ENCODE measurements at regions not wholly inside any gene's neighbourhood (a gene's known extent, or its start where the extent isn't known, plus 50 kb on each side); places are given as distances from the start of the nearest gene placed in this dataset.
"Not testable (repeated sequence)": the region's sequence is repeated elsewhere in the genome, so short reads cannot be mapped to it uniquely, and the experiment has no call there.

DNA sequence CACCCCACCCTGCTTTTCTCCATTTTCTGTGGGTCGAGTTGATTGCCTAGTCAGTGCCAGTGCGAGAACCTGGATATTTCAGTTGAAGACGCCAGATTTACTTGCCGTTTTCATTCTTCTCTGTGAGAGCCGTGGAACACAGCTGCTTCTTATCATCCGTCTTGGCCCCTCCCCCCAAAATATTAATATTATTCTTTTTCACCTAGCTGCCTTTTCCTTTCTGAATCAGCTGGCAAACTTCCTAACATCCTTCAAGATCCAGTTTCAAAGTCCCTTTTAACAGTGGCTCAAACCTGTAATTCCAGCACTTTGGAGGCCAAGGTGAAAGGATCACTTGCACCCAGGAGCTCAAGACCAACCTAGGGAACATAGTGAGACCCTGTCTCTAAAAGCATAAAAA is 117.1 kb upstream of the RASA1 start:
- DNase-seq, result no peak

GRCh38 chr5:87151547-87151946 is 116.1 kb upstream of the RASA1 start:
- DNase-seq, result no peak

GRCh38 chr5:87152886-87153285 is 114.8 kb upstream of the RASA1 start:
- DNase-seq, result no peak

DNA sequence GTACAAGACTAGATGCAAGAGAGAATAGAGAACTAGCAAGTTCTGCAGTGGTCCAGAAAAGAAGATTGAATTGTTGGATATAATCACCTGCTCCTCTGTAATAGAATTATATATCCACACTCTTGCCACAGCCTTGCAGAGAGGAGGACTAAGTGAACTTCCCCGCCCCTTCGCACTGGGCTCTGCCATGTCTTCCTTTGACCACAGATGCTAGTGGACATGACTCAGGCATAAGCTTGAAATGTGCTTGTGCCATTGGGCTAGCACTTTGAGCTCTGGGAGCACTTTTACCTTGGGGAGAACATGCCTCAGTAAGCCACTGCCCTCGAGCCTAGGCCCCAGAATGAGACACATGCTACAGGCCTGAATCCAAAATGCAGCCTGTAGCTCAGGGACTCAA is 113.5 kb upstream of the RASA1 start:
- DNase-seq, result no peak

DNA sequence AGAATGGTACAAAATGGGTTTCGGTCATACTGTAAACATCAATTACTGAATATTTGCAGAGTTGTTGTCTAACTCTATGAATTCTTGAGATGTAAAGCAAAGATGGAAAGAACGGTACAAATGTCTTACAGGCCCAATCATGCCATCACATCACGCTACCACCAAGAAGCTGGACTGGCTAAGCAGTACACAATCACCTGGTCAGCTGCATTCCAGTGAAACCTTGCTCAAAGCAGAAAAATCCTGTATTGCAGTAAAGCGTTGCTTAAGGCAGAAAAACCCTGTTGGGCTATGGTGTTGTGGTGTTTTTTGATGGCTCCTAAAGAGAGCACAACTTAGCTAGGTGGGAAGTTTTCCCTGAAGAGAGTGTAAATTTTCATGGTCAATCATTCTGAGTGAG is 112.6 kb upstream of the RASA1 start:
- DNase-seq, result no peak

DNA sequence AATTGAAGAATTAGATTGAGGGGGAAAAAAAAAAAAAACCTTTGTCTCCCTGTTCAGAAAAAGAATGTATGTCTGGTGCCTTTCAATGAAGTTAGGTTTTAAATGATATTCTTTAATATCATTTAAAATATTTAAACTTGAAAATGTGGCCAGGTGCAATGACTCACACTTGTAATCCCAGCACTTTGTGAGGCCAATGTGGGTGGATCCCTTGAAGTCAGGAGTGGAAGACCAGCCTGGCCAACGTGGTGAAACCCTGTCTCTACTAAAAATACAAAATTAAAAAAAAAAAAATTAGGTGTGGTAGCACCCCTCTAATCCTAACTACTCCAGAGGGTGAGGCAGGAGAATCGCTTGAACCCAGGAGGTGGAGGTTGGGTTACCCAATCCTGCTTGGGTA is 111.1 kb upstream of the RASA1 start:
- DNase-seq, result no peak

DNA sequence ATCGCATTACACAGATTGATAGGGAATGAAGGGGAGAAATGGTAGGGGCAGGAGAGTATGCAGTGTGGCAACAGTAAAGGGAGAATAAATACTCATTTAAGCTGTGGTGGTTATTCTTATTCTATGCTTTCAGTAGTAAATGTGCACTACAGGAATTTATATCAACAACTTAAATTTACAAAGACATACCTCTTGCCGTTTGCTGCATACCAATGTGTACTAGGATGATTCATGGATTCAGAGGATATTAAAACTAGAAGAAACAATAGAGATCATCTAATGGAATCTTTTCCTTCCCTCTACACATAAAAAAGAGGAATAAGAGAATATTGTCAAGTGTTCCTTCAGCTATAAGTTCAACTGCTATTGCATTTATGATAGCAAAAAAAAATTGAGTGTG is 103.3 kb upstream of the RASA1 start:
- no peak for DNase-seq

DNA sequence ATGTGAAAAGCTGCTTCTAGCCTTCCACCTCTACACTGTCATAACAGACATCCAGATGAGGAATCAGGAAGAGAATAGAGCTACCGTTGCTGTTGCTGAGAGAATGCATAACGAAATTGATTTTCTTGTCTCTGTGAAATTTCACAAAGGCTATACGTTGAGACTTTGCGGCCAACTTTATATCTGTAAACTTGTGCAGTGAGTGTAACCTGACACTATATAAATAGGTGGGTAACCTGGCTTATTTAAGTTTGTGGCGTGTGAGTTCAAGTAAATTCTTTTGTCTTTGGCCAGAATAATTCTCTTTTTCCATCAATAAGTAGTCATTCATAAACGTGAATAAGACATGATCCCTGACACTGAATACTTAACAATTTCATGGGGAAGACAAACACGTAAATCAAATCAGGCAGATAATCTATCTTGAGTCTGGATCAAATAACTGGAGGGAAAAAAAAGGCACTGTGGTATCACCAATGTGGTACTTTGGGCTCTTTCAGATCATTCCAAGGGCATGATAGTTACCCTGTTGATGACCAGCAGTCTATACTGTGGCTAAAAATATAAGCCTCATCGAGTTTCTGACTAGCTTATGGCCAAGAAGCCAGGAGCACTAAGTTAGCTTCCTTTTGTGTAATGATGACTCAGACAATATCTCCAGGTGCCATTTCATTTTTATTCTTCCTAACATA is 98.2 kb upstream of the RASA1 start:
- no peak for DNase-seq

DNA sequence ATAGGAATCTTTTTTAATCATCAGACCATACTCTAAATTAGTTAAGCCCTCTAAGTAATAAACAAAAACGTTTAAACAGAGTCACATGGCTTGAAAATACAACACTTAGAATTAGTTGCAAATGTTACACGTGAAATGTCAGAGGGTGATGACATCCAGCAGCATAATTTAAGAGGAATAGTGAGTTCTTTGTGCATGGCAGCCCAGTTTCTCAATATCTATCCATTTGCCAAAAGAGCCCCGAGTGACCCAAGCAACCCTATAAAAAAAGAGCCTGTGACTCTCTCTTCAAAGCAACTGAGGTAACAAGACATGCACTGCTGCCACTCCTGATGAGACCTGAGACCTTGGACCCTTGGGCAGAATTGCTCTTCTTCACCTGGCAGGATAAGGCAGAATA is 96.9 kb upstream of the RASA1 start:
- DNase-seq, result no peak

- no peak for DNase-seq
Observed at GRCh38 chr5:87182649-87183048, 85.0 kb upstream of the RASA1 start.

DNA sequence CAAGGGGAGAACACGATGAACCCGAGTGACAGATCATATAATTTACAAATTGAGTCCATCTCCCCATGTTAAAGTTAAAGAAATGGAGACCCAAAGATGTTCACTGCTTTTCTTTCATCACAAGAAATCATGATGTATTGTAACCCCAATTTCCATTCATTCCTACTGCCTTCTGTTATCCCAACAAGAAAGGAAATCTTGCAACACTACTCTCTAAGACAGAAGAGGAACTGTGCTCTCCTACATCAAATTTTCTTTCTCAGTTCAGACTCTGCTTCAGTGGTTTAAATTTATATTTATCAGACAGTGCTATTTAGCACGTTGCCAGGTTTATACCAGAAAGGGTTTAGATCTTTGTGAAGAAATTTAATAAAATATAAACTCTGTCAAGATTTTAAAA is 83.8 kb upstream of the RASA1 start:
- DNase-seq, result no peak

- DNase-seq, result no peak
Observed at GRCh38 chr5:87184605-87185004, 83.1 kb upstream of the RASA1 start.

DNA sequence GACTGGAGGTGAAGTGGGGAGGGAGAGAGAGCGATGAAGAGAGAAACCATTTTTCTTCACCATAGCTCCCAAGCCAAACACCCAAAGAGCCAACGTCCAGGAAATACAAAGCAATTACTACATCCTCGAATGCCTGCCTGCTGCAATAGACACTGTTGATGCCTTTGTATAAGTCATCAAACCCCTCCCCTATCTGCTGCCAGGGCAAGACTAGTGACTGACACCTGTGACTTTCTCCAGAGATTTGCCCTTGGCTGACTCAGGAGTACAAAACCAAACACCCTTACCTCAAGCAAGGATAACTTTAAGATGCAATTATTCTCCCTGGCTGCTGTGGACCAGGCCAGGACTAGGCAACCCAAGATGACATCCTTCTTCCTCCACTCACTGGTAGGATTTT is 81.8 kb upstream of the RASA1 start:
- DNase-seq, result no peak

DNA sequence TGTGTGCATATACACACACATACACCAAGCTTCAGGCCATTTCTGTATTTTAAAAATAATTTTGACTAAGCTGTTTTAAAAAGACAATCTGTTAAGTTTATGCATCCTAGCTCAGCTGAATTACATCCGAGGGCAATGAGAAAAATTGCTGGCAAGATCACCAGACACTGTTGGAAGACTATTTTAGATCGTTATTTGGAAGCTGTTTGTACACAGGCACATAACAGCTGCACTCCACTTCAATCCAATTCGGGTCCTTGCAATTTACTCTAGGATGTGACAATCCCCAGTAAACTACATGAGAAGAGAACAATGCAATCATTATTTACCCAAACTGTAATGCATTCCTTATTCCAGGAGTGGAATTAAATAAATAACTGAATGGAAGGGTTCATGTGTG is 79.3 kb upstream of the RASA1 start:
- no peak for DNase-seq

GRCh38 chr5:87190041-87190440 is 77.6 kb upstream of the RASA1 start:
- no peak for DNase-seq

GRCh38 chr5:87190687-87191086 is 77.0 kb upstream of the RASA1 start:
- no peak for DNase-seq

DNA sequence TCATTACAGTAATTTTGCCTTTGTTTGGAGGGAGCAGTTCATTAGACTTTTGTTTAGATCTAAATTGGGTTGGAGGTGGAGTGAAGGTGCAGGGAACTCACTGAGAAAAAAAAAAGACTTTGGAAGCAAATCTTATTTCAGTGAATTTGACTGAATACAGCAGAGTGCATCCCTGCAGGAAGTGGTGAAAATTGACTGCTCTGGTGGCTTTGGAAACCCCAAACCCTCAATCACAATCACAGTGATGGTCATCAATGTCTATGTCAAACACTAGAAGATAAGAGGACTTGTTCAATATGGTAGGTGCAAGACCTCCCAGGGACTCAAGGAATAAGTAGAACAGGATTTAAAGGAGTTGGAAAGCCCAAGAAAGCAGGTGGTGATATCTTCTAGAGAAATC is 76.0 kb upstream of the RASA1 start:
- no peak for DNase-seq

DNA sequence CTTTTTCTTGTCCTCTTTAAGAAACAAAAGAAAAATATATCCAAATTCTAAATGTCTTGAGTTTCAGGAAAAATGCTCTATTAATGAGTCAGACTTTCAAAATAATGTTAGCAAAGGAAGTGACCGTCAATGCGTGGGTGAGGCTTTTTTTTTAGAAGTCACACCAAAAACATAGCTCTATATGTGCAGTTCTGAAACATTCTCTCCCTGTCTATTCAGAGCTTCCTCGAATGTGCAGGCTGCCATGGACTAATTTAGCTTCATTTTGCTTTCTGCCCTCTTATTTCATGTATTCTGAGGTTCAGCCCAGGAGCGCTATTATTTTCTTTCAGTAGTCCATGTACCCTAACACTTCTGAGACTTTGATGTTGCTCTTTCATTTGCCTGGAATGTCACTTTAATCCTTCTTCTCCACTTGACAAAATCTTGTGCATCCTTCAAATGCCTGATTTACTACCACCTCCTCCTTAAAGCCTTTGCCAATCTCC is 72.5 kb upstream of the RASA1 start:
- DNase-seq, result peak; percentile 46

GRCh38 chr5:87195616-87196015 is 72.1 kb upstream of the RASA1 start:
- no peak for DNase-seq

GRCh38 chr5:87198010-87198409 is 69.7 kb upstream of the RASA1 start:
- no peak for DNase-seq

GRCh38 chr5:87199246-87199645 is 68.4 kb upstream of the RASA1 start:
- not testable (repeated sequence) for DNase-seq

- not testable (repeated sequence) for DNase-seq
Observed at GRCh38 chr5:87199704-87200103, 68.0 kb upstream of the RASA1 start.

DNA sequence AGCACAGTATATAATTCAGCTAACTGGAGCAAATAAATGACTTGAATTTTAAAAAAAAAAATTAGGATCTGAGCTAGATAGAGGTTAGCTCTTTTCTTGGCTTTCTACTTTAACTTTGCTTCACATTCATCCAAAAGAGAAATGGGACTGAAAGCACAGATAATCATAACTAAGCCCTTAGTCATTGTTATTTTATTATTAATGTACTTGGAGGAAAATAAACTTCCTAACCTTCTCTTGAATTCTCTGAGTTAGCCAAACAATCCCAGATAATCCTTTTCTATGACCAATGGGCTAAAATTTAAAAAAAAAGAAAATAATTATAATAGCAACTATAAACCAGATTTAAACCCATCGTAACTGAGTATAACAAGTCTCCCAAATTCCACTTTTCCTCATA is 57.6 kb upstream of the RASA1 start:
- no peak for DNase-seq

DNA sequence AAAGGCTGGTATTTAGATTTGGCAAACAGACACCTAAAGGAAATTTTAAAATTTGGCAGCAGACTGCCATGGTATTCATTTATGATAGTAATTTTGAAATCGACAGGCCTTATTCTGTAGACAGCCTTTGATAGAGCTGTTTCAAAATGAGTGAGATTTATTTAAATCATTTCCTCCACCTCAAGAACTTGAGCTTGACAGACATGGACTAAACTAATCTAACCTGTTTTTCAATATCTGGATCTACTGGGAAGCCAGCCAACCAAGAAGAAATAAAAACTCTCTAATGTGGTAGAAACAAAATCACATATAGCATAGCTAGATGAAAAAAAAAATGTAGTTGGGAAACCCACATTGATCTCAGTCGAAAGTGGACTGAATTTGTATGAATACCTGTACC is 56.9 kb upstream of the RASA1 start:
- DNase-seq, result no peak

- no peak for DNase-seq
Observed at GRCh38 chr5:87211676-87212075, 56.0 kb upstream of the RASA1 start.
